CMK (cell line): ENCODE measurements at regions not wholly inside any gene's neighbourhood (a gene's known extent, or its start where the extent isn't known, plus 50 kb on each side); places are given as distances from the start of the nearest gene placed in this dataset.
"Not testable (repeated sequence)": the region's sequence is repeated elsewhere in the genome, so short reads cannot be mapped to it uniquely, and the experiment has no call there.

Experiments used
- DNase-seq: peaks from one replicate; pipeline ENCODE4 v3.0.0-alpha.2; 2010; ENCODE audit warnings: low read depth

DNA sequence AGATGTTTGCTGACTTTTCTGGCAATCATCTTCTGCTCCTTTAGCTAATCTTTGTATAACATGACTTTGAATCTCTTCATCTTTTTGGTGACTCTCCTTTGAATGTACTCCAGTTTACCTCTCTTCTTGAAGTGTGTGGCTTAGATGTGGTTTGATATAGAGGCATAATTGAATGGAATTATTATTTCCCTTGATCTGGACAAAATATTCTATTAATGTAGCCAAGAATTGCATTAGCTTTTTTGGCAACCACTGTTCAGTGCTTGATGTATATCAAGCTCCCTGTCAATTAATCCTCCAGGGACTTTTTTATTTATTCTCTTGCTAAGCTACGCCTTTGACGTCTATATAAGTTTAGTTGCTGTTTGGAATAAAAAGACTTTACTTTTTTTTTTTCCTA is 490.8 kb downstream of the PCDH20 start:
- no peak for DNase-seq

DNA sequence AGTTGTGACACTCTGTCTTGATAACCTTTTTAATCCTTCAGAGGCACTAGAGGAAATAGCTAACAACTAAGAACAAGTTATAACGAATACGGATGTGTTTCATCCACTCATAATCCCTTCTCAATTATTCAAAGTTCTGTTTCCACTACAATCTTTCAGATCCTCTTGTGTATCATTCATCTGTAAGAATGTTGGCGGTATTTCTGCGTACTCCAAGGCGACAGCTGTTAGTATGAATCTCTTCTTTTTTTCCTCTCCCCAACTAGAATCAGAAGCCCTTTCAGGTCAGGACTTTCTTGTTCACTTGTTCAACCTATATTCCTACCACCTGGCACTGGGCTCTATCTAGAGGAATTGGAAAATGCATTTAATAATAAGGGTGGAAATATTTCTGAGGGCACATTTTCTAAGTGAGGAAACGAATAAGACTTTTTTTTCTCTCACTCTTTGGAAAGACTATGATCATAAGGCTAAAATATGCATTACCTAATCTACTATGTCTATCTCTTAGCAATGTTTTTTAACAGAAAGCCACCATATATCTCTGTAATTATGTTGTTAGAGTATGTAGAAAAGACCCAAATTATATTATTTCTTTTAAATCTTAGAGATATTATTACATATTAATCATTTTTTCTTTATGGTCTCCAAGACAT is 492.9 kb downstream of the PCDH20 start:
- DNase-seq = no peak

DNA sequence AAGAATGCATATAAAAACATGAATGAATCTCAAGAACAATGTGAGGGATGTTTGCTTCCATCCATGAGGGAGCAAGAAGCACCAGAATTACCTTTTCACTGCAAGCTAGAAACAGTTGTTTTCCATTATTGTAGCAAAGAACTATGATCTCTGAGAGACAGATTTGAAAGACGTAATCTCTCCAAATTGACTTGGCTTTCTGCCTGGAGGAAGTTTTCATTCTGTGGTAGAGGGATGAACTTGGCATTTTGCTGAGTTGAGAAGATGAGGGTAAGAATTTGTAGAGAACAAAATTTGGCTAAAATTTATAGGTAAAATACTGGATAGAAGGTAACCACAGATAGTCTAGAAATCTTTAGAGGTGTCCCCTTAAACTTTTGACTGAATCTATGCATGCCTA is 496.8 kb downstream of the TDRD3 start:
- DNase-seq = no peak

DNA sequence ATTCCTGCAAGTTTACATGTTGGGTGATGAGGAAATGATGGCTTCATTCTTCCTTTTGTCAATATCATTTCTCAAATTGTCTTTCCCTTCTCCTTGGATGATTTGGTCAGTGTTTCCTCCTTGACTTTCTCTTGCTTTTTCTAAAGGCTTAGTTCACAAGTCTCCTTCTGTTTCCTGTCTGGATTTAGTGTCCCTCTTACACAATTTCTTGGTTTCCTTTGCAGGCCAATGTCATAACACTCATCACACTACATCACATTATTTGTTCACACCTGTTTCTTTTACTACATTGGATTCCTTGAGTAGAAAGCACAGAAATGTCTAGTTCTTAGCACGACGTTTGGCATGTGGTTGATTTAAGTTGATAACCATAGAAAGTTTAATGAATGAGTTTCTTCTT is 490.7 kb downstream of the TDRD3 start:
- no peak for DNase-seq

DNA sequence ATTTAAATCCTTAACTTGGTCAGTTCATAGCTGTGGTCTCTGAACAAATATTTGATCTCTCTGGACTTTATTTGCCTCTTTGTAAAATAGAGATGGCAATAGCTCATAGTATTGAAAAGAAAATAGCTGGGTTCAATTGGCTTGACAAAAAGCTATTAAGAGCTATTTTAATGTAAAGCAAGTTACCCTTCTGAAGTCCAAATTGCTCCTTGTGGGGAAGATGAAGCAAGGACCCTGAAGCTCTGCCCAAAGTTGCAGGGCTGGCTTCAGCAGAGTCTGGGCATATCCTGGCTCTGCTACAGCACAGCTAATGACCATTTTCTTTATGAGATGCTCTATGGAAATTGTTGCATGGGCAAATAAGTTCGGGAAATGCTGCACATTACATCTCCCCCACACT is 484.5 kb downstream of the TDRD3 start:
- DNase-seq = no peak

DNA sequence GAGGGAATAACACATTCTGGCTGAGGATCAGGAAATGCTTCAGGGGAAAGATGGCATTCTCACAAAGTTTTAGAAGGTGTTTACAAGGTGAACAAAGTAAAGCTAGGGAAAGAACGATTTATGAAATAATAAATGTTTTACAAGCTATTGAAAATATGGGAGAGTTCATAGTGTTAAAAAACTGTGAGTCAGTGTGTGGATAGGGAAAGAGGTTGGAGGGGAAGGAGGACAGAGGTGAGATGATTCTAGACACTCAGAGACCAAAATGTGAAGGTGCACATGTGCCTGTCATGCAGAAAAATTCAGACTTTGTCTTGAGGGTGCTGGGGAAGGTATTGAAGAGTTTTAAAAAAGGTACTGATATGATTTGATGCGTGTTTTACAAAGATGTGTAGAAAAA is 476.1 kb downstream of the TDRD3 start:
- DNase-seq = no peak

DNA sequence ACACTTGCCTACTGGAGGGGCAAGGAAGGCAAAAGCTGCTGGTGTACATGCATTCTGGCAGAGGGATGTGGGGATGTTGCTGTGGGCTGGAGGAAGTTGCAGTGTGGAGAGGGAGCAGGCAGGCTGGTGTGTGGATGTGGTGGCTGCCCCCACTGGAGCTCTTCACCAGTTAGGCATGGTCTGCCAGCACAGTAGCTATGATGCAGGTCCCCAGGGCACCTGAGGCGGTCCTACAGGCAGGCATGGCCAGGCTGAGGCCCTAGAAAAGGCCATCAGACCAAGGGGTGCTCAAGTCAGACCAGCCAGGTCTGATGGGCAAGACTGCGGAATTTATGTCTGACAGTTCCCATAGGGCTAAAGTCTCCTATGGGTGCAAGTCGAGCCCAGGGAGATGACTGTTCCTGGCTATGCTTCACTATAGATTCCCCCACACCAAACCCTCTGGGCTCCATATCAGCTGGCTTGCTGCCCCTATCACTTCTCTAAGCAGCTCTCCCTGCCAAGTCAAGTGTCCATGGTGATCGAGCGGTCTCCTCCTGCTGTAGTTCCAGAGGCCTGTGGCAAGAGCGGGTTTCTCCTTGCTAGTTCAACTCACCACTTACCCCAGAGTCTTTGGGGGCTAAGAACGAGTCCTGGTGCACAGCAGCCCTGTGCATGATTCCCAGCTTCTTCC is 473.1 kb downstream of the TDRD3 start:
- DNase-seq = no peak

DNA sequence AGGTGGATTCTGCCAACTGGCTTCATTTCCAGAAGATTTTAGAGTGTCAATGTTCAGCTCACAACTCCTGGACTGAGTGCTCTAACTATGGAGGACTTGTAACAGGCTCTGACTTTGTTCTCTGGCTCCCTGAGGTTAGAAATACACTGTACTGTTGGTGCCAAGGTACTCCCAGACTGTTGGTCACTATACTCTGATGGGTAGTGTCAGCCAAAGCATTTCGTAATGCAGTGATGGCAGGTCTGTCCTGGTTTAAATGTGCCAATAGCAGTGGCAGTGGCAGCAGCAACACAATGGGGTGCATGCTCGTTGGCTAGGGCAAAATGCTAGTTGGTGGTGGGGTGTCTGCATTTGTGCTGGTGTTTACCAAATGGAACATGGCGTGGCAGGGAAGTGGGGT is 472.2 kb downstream of the TDRD3 start:
- no peak for DNase-seq

DNA sequence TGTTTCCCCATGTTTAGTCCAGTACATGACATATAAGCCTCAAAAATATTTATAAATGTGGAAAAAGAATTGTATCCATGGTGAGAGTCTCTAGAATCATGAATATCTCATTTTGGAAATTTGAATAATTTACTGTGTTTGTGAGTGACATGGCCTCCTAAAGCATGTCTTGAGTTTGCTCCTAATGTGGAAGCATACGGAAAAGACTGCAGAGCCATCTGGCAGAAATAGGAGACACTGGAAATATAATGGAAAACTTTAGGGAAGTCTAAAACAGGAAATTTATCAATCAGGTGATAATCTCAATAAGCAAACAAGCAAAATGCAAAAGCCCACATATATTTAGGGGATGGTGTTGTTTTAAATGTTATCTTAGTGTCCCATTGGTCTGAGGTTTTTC is 465.0 kb downstream of the TDRD3 start:
- DNase-seq = no peak

DNA sequence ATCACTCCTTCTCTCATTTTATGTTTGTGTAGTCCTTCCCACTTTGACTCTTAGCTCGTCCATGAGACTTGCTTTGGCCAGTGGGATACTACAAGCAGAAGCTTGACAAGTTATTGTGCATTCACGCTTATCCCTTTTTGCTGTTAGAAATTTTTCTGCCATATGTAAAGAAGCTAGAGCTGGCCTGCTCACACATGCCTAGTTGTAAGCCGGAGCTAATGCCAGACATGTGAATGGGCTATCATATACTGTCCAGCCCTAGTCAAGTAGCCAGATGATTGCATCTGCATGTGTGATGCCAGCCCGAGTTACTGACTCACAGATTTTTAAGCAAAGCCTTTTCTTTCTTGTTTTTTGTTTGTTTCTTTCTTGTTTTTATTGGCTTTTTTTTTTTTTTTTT is 460.7 kb downstream of the TDRD3 start:
- no peak for DNase-seq

DNA sequence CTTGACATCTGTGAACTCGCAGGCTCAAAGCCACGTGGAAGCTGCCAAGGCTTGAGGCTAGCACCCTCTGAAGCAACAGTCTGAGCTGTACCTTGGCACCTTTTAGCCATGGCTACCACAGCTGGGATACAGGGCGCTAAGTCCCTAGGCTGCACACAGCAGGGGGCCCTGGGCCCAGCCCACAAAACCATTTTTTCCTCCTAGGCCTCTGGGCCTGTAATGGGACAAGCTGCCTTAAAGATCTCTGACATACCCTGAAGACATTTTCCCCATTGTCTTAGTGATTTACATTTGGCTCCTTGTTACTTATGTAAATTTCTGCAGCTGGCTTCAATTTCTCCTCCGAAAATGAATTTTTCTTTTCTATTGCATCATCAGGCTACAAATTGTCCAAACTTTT is 455.9 kb downstream of the TDRD3 start:
- DNase-seq = no peak

DNA sequence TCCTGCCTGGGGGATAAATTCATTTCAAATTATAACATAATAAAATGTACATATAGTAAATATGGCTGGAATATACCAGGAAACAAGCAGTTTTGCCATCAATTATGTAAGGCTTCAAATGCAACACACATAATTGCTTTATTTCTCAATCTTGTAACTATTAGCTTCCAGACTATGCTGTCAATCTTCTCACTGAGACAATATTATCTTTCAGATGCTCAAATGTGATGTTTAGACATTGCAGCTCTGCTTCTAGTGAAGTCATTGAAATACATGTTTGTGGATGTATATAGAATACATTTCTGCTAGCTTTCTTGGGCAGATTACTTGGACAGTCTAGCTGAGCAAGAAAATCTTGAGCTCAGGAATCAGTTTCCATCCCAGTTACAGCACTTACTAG is 454.4 kb downstream of the TDRD3 start:
- no peak for DNase-seq

DNA sequence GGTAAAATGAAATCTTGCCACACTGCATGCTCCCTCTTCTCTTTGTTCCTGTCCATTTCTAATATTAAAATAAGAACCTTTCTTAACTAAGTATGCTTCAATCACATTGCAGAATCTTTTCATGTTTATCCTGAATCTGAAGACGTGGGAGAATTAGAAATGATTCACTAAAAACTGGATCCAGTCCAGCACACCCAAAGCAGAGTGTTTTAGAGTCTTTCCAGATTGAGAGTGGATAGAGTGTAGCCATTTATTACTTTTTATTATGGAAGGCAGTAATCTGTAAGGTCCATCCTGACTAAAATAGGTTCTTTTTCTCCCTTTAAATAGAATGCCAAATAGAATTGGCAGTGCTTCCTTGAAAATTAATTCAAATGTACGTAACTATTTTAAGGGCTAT is 453.5 kb downstream of the TDRD3 start:
- DNase-seq = no peak

DNA sequence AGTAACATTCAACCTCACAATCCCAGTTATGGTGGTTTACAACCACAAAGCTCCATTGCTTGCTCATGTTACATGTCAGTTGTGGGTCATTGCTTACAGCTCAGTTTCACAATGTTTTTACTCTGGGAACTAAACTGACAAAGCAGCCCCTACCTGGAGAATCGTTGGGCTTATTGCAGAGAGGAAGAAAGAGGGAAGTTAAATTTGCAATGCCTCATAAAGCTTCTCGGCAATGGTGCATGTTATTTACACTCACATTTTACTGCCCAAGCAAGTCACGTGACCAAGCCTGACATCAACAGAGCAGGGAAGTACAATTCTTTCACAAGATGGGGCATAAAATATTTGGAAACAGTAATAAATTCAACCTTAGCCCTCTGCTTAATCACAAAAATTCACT is 441.6 kb downstream of the TDRD3 start:
- no peak for DNase-seq

DNA sequence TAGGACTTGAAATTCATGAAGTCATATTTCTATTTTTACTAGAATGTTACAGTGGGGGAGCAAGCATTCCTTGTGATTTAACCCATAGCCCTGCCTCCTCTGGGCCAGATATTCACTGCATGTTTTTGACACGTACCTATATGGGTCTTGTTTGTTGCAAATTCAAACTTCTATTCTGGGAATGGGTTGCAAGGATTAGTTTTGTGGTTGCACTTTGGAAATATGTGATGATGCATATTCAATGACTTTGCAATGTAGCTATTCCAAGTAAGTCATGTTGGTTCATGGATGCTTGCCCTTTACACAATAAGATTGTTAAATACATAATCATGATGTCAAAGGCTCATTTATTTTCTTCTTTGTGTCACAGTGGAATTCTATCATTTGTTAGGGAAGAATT is 440.8 kb downstream of the TDRD3 start:
- no peak for DNase-seq

DNA sequence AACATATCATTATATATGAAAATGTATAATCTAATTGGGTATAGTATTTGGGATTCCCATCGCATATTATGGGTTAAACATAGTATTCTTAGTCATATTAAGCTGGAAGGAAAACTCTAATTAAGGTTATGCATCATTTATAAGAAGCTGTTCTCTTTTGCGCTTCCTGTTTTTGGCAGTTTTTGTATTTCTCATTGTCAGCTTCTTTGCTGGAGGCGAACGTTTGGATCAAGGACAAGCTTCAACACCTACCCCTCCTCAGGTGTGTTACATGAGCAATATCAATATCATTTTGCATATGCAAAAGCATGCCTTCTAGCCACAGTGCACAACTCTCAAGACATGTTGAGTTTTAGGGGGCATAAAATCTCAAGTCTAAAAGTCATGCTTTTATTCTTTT is 439.8 kb downstream of the TDRD3 start:
- DNase-seq = no peak

DNA sequence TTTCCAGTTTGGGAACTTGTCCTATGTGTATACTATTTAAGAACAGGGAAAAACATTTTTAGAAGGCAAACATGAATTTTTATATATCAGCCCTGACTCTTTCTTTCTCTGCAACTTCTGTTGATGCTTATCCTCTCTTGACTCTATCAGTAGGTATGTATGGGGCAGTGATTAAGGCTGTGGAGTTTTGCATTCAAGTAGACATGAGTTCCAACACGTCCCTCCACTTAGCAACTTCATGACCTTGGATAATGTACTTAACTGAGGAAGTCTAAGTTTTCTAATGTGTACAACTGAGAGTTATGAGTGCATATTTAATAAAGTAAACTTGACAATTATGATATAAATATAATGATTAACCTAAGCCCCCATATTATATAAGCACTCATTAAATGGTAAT is 414.6 kb downstream of the TDRD3 start:
- no peak for DNase-seq

DNA sequence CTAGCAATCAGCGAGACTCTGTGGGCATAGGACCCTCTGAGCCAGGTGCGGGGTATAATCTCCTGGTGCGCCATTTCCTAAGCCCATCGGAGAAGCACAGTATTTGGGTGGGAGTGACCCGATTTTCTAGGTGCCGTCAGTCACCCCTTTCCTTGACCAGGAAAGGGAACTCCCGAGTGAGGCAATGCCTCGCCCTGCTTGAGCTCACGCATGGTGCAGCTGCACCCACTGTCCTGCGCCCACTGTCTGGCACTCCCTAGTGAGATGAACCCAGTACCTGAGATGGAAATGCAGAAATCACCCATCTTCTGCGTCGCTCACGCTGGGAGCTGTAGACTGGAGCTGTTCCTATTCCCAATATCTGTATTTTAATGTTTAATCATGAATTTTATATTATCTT is 408.6 kb downstream of the TDRD3 start:
- DNase-seq = not testable (repeated sequence)

DNA sequence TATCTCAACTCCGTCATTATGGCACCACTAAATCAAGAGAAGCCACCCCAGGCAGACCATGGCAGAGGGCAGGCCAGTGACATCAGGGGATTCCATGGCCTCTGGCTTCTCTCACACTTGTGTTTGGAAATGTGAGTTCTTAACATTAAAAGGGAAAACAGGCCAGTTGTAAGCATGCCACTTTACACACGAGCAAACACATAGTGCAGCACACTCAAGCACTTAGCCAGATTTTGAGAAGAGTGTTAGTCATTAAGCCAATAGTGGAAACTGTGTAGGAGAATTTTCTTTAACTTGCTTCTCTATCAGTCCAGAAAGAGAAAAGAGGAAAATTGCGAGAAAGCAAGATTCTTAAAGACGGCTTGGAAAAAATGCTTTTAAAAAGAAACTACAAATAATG is 401.5 kb downstream of the TDRD3 start:
- DNase-seq = no peak

DNA sequence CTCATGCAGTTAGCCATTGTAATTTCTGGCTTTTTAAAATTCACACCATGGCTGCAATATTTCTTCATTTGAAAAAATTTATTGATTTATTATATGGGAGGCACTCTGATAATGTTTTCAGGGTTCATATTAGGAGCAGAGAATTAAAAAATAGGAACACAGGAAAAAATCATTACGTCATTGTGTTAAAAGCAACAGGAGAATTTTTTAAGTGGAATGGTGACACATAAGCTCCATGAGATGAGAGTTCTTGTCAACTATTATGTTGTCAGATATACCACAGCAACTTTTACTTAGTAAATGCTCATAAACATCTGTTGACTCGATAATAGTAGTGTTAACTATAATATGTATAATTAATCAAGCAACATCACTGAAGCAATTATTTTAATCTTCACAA is 400.1 kb downstream of the TDRD3 start:
- DNase-seq = no peak

DNA sequence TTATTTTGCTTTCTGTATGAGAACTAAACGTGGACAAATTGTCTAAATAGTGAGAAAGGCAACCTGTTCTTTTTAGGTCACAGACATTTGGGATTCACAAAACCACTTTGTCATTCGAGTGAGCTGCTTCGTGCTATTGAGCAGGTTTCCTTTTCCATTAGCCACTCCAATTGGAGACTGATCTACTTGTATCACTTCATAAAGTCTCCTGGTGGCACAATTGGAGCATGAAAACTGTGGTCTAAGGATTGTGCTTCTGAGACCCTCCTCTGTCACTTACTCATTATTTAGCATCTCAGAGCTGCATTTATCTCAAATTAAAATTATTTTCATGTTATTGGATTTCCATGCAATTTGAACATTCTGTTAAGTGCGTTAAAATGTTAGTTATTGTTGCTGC is 397.7 kb downstream of the TDRD3 start:
- no peak for DNase-seq

DNA sequence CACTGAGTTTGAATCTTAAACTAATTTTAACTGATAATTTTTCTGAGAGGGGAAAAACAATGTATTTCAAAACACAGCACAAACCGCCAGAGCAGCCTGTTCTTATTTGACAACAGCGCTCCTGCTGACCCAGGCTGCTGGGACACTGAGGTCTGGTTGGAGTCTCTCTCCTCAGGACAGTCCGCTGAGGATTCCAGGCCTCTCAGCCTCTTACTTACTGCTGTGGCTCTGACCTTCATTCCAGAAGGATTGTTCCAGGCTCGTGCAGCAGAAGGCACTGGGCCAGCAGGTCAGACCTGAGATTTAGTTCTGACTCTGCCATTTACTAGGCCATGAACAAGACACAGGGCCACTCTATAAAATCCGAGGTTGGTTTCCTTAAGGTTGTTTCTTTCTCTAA is 393.6 kb downstream of the TDRD3 start:
- DNase-seq = no peak

DNA sequence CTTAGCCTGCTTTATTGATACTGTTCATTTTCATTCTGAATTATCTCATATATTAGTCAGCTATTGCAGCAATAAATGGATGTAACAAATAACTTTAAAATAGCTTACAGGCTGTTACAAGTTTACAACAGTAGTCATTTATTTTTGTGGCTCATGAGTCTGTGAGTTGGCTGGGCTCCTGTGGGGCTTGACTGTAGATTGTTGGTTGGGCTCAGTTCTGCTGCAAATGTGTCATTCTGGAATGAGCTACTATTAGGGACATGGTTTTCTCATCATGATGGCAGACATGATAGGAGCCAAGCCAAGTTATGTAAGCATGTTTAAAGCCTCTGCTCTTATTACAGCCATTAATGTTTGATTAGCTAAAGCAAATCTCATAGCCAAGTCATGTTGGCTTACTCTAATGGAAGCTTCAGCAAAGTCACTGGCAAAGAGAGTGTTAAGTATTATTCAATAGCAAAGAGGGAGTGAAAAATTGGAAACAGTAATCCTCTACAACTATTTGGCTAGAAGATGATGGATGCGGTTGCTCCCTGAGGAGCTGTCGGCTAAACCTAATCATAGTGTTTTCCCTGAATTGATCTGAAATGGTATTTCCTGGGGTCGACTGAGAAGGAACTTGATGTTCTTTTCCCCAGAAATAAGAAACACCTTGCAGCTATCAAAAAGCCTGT is 391.3 kb downstream of the TDRD3 start:
- DNase-seq = no peak

DNA sequence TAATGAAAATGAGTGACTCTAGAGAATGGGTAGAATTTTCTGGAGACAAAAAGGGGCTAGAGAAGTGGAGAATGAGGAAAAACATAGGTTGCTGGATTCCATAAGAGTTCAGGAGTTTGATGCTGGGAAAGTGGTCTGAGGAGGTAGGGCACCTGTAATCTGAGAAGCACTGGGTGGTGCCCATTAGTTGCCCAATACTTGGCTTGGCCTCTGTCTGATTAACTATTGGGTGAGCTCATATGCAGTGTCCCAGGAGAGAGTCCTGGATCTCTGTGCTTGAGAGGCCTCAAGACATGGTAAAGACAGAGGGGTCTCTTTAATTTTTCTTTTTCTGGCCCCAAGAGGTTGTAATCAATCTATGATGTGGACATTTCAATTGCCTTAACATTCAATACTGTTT is 390.1 kb downstream of the TDRD3 start:
- no peak for DNase-seq
